Islet of Langerhans (tissue), 1 donor: ENCODE measurements at regions not wholly inside any gene's neighbourhood (a gene's known extent, or its start where the extent isn't known, plus 50 kb on each side); places are given as distances from the start of the nearest gene placed in this dataset.
A peak's percentile ranks its signal among the peaks of the same experiment; 100 is the strongest.

Experiments used
- FAIRE-seq: peaks from one replicate; lab custom pipeline; 2011; peaks lifted over from hg19 to GRCh38; lab: Jason Lieb, UNC

- no peak for FAIRE-seq
Observed at GRCh38 chr4:138014590-138015288, 227.4 kb downstream of the SLC7A11 start.

GRCh38 chr4:138013625-138014024 is 228.5 kb downstream of the SLC7A11 start:
- FAIRE-seq, result no peak

- no peak for FAIRE-seq
Observed at GRCh38 chr4:138010639-138011038, 231.5 kb downstream of the SLC7A11 start.

- FAIRE-seq, result no peak
Observed at GRCh38 chr4:138007572-138007971, 234.6 kb downstream of the SLC7A11 start.

GRCh38 chr4:138005486-138005885 is 236.7 kb downstream of the SLC7A11 start:
- FAIRE-seq, result no peak

- no peak for FAIRE-seq
Observed at GRCh38 chr4:138003248-138003647, 238.9 kb downstream of the SLC7A11 start.

- no peak for FAIRE-seq
Observed at GRCh38 chr4:137998666-137999429, 243.3 kb downstream of the SLC7A11 start.

GRCh38 chr4:137997496-137997895 is 244.7 kb downstream of the SLC7A11 start:
- FAIRE-seq, result peak; percentile 99

GRCh38 chr4:137994853-137995252 is 247.3 kb downstream of the SLC7A11 start:
- FAIRE-seq, result no peak

GRCh38 chr4:137993232-137993631 is 248.9 kb downstream of the SLC7A11 start:
- no peak for FAIRE-seq

- FAIRE-seq, result no peak
Observed at GRCh38 chr4:137981277-137981676, 260.9 kb downstream of the SLC7A11 start.

- FAIRE-seq, result no peak
Observed at GRCh38 chr4:137980641-137981040, 261.5 kb downstream of the SLC7A11 start.

- FAIRE-seq, result no peak
Observed at GRCh38 chr4:137979938-137980337, 262.2 kb downstream of the SLC7A11 start.

GRCh38 chr4:137968956-137969678 is 273.0 kb downstream of the SLC7A11 start:
- FAIRE-seq, result no peak

GRCh38 chr4:137967480-137968190 is 274.5 kb downstream of the SLC7A11 start:
- no peak for FAIRE-seq

GRCh38 chr4:137966504-137966903 is 275.6 kb downstream of the SLC7A11 start:
- FAIRE-seq, result no peak

GRCh38 chr4:137961051-137961438 is 281.1 kb downstream of the SLC7A11 start:
- FAIRE-seq, result no peak

GRCh38 chr4:137960371-137961050 is 281.6 kb downstream of the SLC7A11 start:
- FAIRE-seq, result no peak

- FAIRE-seq, result no peak
Observed at GRCh38 chr4:137957806-137958205, 284.3 kb downstream of the SLC7A11 start.

- FAIRE-seq, result no peak
Observed at GRCh38 chr4:137956256-137956655, 285.9 kb downstream of the SLC7A11 start.

GRCh38 chr4:137955595-137955994 is 286.6 kb downstream of the SLC7A11 start:
- no peak for FAIRE-seq

GRCh38 chr4:137952116-137952515 is 290.0 kb downstream of the SLC7A11 start:
- no peak for FAIRE-seq
